IMR-90 (cell line): ENCODE measurements at regions not wholly inside any gene's neighbourhood (a gene's known extent, or its start where the extent isn't known, plus 50 kb on each side); places are given as distances from the start of the nearest gene placed in this dataset.

ENCODE experiments used
- BHLHE40 ChIP-seq: fragments of 150-350 bp; IDR thresholded peaks from 2 replicates; pipeline ENCODE4 v1.6.1; 2016; ENCODE audit warnings: mild to moderate bottlenecking, low read depth, low read length
- CEBPB ChIP-seq: IDR thresholded peaks from 2 replicates; pipeline ENCODE4 v1.6.1; 2012; ENCODE audit warnings: low read depth, low read length, improper control_type of control experiment
- CHD1 ChIP-seq: IDR thresholded peaks from 2 replicates; pipeline ENCODE4 v1.6.1; 2012; ENCODE audit warnings: low read depth, low read length, improper control_type of control experiment
- FOS ChIP-seq: fragments of 150-350 bp; IDR thresholded peaks from 2 replicates; pipeline ENCODE4 v1.6.1; 2016; ENCODE audit warnings: low read depth, low read length
- MAFK ChIP-seq: IDR thresholded peaks from 2 replicates; pipeline ENCODE4 v1.6.1; 2012; ENCODE audit warnings: low read depth, low read length, improper control_type of control experiment
- MAZ ChIP-seq: IDR thresholded peaks from 2 replicates; pipeline ENCODE4 v1.6.1; 2012; ENCODE audit warnings: low read depth, mild to moderate bottlenecking, low read length, improper control_type of control experiment, moderate library complexity, borderline replicate concordance
- POLR2A ChIP-seq: IDR thresholded peaks from 2 replicates; pipeline ENCODE4 v1.6.1; 2012; ENCODE audit warnings: mild to moderate bottlenecking, low read depth, low read length
- RAD21 ChIP-seq: IDR thresholded peaks from 2 replicates; pipeline ENCODE4 v1.6.1; 2012; ENCODE audit warnings: low read length, improper control_type of control experiment
- RCOR1 ChIP-seq: IDR thresholded peaks from 2 replicates; pipeline ENCODE4 v1.6.1; 2012; ENCODE audit warnings: mild to moderate bottlenecking, low read length, improper control_type of control experiment; ENCODE audit not compliant: insufficient replicate concordance
- RFX5 ChIP-seq: IDR thresholded peaks from 2 replicates; pipeline ENCODE4 v1.8.0; 2012; ENCODE audit warnings: low read depth, mild to moderate bottlenecking, low read length, moderate library complexity
- TF ChIP-seq, protein P1 (sequence below): conservative IDR thresholded peaks from 2 replicates; pipeline ENCODE4 v1.5.1; 2012; ENCODE audit warnings: mild to moderate bottlenecking, low read depth, low read length, improper control_type of control experiment
- TF ChIP-seq, protein P2 (sequence below): fragments of 150-350 bp; IDR thresholded peaks from 2 replicates; pipeline ENCODE4 v1.6.1; 2016; ENCODE audit warnings: low read depth, mild to moderate bottlenecking, low read length, moderate library complexity, borderline replicate concordance
- TF ChIP-seq, protein P3 (sequence below): fragments of 150-350 bp; IDR thresholded peaks from 2 replicates; pipeline ENCODE4 v1.6.1; 2017; ENCODE audit warnings: mild to moderate bottlenecking, antibody characterized with exemption, low read length, low read depth

- TF ChIP-seq CEBPB (no peak), BHLHE40 (no peak), CHD1 (no peak), RFX5 (no peak), FOS (no peak), MAFK (no peak), POLR2A (no peak), RCOR1 (no peak), RAD21 (no peak), MAZ (no peak)
- TF ChIP-seq, protein P1, sequence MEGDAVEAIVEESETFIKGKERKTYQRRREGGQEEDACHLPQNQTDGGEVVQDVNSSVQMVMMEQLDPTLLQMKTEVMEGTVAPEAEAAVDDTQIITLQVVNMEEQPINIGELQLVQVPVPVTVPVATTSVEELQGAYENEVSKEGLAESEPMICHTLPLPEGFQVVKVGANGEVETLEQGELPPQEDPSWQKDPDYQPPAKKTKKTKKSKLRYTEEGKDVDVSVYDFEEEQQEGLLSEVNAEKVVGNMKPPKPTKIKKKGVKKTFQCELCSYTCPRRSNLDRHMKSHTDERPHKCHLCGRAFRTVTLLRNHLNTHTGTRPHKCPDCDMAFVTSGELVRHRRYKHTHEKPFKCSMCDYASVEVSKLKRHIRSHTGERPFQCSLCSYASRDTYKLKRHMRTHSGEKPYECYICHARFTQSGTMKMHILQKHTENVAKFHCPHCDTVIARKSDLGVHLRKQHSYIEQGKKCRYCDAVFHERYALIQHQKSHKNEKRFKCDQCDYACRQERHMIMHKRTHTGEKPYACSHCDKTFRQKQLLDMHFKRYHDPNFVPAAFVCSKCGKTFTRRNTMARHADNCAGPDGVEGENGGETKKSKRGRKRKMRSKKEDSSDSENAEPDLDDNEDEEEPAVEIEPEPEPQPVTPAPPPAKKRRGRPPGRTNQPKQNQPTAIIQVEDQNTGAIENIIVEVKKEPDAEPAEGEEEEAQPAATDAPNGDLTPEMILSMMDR, result no peak
- TF ChIP-seq, protein P2, sequence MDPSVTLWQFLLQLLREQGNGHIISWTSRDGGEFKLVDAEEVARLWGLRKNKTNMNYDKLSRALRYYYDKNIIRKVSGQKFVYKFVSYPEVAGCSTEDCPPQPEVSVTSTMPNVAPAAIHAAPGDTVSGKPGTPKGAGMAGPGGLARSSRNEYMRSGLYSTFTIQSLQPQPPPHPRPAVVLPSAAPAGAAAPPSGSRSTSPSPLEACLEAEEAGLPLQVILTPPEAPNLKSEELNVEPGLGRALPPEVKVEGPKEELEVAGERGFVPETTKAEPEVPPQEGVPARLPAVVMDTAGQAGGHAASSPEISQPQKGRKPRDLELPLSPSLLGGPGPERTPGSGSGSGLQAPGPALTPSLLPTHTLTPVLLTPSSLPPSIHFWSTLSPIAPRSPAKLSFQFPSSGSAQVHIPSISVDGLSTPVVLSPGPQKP, result no peak
- TF ChIP-seq, protein P3, sequence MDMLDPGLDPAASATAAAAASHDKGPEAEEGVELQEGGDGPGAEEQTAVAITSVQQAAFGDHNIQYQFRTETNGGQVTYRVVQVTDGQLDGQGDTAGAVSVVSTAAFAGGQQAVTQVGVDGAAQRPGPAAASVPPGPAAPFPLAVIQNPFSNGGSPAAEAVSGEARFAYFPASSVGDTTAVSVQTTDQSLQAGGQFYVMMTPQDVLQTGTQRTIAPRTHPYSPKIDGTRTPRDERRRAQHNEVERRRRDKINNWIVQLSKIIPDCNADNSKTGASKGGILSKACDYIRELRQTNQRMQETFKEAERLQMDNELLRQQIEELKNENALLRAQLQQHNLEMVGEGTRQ, result no peak
Measured at GRCh38 chr11:109794501-109794900, 298.7 kb upstream of the ZC3H12C start.
